ENCODE measurements at regions not wholly inside any gene's neighbourhood (a gene's known extent, or its start where the extent isn't known, plus 50 kb on each side); places are given as distances from the start of the nearest gene placed in this dataset.
"Not testable (repeated sequence)": the region's sequence is repeated elsewhere in the genome, so short reads cannot be mapped to it uniquely, and the experiment has no call there.

DNA sequence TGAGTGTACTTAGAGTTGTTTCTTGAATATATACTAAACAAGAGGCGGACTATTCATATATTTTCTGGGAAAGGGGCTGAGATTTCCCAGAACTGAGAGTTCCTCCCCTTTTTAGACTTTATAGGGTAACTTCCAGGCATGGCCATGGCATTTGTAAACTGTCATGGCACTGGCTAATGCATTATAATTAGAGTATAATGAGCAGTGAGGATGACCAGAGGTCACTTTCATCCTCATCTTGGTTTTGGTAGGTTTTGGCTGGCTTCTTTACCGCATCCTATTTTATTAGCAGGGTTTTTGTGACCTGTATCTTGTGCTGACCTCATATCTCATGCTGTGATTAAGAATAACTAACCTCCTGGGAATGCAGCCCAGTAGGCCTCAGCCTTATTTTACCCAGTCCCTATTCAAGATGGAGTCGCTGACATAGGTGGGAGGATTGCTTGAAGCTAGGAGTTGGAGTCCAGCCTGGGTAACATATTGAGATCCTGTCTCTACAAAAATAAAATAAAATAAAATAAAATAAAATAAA lies 91.4 kb downstream of the MOBP start:
- no peak for DNase-seq (ENCODE audit: low read depth, low spot score)

DNA sequence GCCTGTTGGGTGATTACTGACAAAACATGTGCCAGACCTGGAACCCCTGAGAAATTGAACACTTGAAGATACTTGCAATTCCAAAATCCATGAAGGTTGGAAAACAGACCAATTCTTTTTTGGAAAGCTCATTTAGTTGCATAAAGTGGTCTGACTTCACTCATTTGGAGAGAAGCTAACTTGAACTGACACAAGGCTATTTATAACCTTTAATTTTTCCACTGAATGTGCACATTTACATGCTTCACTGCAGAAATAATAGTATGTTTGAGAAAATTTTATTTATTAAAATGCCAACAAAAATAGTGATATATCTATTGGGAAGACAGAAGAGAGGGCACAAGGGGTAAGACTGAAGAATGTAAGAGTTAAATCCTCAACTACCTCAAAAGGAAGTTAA lies 92.1 kb downstream of the MOBP start:
- no peak for DNase-seq (ENCODE audit: low read depth, low spot score)

DNA sequence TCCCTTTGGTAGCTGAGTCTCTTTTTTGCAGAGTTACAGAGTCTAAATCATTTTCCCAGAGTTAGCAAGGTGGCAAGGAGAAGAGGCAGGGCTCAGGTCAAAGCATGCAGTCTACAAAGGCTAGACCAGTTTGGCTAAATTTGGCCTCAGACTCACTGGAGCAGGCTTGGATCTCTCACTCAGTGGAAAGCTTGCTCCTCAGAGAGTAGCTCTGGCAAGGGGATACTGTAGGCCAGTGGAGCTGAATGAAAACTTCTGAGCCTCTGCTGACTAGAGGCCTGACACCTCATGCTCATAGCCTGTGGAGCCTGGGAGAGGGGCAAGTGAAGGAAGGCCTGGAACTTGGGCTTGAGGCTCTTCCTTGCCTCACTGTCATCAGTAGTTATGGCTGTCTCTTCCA lies 101.0 kb downstream of the MOBP start:
- no peak for DNase-seq (ENCODE audit: low read depth, low spot score)

DNA sequence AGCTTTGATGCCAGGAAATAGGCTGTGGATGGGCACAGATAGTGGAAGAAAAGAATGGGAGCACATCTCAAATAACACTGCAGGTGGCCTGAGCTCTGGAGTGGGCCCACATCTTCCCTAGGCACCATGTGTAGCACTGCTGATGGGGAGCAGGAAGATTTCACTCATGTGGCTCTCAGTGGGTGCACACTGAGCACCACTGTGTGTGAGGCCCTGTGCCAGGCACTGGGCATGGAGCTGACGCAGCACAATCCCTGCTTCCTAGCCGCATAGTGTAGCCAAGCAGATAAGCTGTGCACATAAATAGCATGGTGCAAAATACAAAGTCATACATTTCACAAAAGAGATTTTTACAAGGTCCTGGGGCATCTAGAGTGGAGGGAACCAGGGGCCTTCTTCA lies 101.6 kb downstream of the MOBP start:
- DNase-seq (ENCODE audit: low read depth, low spot score) = no peak

DNA sequence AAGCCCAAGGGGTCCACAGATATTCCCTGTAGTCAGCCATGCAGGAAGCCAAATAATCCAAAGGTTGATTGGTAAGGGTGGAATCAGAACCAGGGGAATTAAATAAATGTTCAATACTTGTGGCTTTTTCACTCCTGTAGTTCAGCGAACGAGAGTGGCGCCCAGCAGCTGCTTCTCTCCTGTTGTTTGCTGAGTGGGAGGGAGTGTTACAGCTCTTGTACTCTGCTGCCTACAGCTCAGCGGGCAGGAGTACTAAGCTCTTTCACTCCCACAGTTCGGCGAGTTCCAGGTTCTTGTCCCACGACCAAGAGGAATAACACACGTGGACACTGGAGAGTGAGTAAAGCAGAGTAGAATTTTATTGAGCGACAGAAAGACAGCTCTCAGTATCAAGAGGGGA lies 105.9 kb downstream of the MOBP start:
- DNase-seq (ENCODE audit: low read depth, low spot score) = no peak

DNA sequence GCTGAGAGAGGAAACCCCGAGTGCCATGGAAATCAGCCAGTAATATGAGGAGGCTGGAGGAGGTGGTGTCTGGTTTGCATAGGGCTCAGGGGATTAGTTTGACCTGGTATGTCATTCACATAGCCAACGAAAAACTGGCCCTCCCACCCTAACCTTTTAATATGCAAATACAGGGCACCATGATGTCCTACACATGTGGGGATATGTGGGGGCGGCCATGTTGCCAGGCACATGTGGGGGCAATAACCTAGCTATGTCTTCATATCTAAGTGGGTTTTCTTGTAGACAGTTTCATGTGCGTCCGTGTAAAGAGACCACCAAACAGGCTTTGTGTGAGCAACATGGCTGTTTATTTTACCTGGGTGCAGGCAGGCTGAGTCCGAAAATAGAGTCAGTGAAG lies 110.1 kb downstream of the MOBP start:
- DNase-seq (ENCODE audit: low read depth, low spot score) = no peak

DNA sequence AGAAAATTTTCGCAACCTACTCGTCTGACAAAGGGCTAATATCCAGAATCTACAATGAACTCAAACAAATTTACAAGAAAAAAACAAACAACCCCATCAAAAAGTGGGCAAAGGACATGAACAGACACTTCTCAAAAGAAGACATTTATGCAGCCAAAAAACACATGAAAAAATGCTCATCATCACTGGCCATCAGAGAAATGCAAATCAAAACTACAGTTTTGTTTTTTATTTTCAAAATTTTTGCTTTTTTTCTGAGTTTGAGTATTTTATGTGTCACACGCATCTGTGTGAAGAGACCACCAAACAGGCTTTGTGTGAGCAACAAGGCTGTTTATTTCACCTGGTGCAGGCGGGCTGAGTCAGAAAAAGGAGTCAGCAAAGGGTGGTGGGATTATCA lies 118.7 kb downstream of the MOBP start:
- DNase-seq (ENCODE audit: low read depth, low spot score) = not testable (repeated sequence)

DNA sequence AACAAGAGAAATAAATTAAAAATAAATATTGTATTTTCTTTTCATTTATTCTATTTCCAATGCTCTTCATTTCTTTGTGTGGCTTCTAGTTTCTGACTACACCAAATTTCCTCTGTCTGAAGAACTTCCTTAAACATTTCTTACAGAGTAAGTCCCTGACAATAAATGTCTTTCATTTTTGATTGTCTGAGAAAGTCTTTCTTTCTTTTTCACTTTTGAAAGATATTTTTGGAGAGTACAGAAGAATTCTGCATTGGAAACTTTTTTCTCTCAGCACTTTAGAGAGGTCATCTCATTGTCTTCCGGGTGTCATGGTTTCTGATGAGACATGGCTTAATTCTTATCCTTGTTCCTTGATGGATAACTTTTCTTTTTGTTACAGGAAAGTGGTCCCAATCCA lies 119.6 kb downstream of the MOBP start:
- DNase-seq (ENCODE audit: low read depth, low spot score) = no peak

DNA sequence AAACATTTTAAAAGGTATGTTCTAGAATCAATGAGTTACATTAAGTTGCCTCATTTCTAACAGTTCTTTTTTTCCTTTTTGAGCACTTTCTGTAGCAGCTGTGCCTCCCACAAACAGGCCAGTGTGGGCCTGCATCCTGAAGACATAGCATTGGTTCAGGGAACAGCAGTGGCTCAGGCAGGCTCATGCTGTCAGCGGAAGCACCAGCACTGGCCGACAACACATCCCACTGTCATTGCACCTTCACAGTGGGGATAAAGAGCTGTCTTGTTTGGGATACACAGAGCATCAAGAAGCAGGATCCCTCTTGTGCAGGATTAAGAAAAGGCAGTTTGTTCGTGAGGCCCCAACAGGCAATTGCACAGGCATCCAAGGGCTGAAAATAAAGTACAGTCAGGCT lies 123.3 kb downstream of the MOBP start:
- no peak for DNase-seq (ENCODE audit: low read depth, low spot score)

DNA sequence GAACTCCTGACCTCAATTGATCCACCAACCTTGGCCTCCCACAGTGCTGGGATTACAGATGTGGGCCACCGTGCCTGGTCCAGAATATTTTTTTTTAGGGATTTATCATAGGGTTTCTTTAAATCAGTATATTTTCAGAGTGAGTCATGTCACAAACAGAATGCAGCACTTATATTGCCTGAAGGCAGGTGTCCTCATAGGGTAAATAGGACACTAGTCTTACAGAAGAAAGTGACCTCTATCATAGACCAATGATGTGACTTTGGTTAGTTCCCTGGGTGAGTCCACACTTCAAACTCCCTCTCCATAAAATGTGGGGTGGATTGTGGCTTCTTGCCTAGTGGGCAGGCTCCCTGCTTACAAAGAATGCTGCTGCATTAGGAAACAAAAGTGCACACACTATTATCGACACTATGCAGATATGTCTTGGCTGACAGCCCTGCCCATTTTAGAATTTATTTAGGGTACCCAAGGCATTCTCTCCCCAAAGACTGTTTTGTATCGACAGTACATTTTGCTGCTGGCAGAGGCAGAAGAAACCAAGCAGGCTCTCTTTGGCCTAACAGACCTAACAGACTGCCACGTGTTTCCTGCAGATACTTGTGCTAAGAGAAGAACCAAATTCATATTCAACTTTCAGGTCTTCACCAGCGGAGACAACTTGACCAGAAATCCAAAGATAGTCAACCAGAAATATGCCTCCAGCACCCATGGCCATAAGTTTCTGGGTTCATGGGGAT lies 125.0 kb downstream of the MOBP start:
- no peak for DNase-seq (ENCODE audit: low read depth, low spot score)

DNA sequence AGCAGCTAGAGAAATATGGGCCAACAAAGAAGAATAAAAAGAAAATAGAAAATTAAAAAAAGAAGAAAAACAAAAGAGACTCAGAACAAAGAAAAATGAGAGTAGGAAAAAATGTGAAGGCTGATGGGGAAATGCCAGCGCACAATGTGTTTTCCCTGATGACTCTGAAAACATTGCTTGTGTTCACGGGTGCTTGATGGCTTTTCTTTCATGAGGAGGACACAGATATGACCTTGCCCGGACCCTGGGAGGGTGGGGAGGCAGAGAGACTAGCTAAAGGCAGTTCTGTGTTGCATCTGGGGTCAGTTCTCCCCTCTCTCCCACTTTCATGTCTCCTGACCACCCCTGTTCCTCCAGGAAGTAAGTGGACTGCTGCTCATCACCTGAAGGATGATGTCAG lies 125.9 kb downstream of the MOBP start:
- no peak for DNase-seq (ENCODE audit: low read depth, low spot score)

DNA sequence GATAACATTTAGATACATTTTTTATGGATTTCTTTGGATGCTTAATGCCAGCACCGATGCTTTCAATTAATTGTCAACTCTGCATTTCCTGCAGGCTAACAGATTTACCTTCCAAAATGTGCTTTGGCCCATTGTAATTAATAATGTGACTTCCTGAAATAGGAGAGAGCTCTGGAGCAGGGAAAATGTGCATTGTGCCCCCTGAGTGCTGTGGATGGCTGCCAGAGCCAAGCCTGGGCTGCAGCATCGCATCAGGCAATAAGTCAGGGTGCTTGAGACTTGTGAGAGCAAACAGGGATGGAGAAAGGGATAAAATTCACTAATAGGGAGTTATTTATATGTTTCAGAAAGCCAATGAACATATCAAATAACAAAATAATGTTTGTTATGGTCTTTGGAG lies 133.8 kb downstream of the MOBP start:
- no peak for DNase-seq (ENCODE audit: low read depth, low spot score)

DNA sequence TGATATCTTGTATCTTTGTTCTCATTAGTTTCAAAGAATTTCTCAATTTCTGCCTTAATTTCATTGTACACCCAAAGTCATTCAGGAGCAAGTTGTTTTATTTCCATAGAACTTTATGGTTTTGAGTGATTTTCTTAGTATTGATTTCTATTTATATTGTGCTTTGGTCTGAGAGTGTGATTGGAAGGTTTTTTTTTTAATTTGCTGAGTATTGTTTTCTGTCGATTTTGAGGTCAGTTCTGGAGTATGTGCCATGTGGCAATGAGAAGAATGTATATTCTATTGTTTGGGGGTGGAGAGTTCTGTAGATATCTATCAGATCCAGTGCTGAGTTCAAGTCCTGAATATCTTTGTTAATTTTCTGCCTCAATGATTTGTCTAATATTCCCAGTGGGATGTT lies 138.4 kb downstream of the MOBP start:
- no peak for DNase-seq (ENCODE audit: low read depth, low spot score)

DNA sequence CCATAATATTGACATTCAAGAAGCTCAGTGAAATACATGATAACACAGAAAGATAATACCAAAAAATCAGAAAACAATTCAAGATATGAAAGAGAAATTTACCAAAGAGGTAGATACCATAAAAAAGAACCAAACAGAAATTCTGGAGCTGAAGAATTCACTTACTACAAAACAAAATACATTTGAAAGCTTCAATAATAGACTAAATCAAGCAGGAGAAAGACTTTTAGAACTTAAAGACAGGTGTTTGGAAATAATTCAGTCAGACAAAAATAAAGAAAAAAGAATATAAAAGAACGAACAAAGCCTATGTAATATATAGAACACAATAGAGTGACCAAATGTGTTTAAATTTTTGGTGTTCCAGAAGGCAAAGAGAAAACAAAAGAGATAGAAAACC lies 158.7 kb downstream of the MOBP start:
- DNase-seq (ENCODE audit: low read depth, low spot score) = no peak

DNA sequence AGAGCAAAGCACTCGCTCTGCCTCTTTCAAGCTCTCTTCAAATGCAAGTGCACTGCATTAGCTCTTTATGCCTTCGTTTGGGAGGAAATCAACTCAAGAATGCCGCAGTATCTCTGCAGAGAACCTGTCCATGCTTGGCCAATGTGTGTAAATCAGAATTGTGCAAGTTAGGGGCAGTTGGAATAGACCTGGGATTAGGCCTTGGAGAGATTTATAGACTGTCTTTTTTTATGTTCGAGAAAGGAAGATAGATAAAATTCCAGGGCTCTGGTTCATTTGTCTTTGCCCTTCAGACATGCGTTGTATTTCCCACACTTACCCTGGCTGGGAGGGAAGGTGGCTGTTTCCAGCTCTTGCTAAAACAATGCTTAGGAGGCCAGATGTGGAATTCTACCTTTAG lies 163.7 kb downstream of the MOBP start:
- no peak for DNase-seq (ENCODE audit: low read depth, low spot score)

DNA sequence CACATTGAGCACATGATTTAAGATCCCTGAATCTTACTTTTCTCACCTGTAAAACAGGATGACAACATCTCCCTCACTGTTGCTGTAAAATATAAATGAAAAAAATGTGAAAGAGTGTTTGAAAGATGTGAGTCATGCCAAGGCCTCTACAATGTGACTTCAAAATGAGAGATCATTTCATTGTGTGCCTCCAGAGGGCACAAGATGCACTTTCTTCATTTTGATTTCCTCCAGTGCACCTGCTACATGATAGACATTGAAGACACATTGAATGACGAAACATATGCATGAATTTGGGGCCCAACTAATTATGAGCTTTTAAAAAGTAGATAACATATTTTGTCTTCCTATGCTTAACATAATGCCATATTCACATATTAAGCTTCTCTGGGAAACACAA lies 170.3 kb downstream of the MOBP start:
- no peak for DNase-seq (ENCODE audit: low read depth, low spot score)

DNA sequence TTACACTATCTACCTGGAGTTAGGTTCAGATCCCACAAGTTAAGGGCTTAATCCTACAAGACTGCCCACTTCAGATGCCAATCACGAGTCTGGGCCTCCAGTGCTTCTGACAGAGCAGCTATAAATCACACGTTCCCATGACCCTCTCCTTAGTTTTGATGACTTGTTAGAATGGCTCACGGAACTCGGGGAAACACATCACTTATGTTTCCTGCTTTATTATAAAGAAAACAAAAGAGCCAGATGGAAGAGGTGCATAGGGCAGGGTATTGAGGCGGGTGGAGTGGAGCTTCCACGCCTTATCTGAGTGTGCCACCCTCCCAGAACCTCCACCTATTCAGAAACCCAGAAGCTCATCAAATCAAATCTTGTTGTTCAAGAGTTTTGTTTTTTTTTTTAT lies 170.8 kb downstream of the MOBP start:
- DNase-seq (ENCODE audit: low read depth, low spot score) = no peak

DNA sequence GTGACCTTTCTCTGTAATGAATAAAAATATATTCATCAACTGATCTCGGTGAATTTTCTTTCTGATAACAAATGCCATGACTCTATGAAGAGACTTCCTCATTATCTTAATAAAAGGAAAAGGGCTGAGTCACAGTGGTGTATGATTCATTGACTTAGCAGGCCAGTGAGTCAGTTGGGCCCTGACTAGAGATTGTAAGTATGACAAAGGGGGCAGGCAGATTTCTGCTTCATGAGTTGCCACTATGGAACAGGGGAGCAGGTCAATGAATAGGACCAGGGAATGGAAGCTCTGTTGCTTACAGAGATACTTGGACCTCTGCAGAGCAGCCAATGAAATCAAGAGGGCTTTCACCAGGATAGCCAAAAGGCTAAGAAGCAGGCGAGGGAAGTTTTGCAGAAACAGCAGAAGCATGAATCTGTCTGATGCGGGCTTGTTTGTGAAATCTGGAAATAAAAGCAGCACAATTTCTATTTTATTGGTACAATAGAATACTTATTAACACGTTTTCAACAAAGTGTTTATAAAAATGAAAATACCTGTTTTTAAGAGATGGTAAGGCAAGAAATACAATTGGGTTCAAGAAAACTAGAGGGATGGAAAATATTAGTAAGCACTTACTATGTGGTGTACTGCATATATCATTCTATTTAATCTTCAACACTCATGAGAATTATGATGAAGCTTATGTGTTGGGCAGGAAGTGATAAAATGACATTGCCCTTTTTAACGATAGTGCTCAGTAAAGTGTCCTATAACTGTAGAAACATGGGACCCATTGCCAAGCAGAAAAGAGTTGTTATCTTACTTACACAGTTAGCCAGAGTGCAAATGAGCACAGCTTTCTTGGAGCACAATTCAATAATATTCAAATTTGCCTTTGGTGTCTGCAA lies 169.8 kb upstream of the MYRIP start:
- peak; percentile 32 for DNase-seq (ENCODE audit: low read depth, low spot score)

DNA sequence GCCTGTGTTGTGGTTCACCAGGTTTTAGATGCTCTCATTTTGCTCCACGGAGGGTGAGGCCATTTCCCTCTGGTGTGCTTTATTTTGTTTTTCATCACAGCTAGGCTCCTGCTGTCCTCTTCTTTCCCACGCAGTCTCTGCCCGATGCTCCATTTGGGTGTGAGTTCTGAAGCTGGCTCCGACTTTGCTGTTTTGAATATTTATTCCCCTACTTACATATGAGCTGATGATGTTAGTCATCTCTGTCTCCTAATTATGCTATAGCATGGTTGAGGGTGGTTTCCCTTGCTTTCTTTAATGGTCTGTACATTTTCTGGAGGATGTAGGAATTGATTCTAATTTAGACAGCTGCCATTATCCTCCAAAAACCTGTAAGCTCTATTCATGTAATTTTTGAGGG lies 168.1 kb upstream of the MYRIP start:
- no peak for DNase-seq (ENCODE audit: low read depth, low spot score)

DNA sequence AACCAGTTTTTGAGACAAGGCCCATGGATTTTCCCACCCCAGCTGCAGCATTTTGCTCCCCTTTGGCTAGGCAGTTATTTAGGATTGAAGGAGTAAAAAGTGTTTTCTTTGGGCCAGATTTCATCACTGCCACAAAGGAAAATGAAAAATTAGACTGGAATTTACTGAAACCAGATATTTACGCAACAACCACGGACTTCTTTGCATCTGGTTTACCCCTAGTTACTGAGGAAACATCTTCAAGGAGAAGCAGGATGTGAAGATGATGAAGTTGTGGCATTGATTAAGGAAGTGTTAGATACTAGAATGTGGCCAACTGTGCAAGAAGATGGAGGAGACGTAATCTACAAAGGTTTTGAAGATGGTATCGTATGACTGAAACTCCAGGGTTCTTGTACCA lies 165.2 kb upstream of the MYRIP start:
- no peak for DNase-seq (ENCODE audit: low read depth, low spot score)

DNA sequence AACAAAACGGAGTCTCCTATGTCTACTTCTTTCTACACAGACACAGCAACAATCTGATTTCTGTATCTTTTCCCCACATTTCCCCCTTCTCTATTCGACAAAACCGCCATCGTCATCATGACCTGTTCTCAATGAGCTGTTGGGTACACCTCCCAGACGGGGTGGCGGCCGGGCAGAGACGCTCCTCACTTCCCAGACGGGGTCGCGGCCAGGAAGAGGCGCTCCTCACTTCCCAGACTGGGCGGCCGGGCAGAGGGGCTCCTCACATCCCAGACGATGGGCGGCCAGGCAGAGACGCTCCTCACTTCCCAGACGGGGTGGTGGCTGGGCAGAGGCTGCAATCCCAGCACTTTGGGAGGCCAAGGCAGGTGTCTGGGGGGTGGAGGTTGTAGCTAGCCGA lies 158.2 kb upstream of the MYRIP start:
- not testable (repeated sequence) for DNase-seq (ENCODE audit: low read depth, low spot score)

DNA sequence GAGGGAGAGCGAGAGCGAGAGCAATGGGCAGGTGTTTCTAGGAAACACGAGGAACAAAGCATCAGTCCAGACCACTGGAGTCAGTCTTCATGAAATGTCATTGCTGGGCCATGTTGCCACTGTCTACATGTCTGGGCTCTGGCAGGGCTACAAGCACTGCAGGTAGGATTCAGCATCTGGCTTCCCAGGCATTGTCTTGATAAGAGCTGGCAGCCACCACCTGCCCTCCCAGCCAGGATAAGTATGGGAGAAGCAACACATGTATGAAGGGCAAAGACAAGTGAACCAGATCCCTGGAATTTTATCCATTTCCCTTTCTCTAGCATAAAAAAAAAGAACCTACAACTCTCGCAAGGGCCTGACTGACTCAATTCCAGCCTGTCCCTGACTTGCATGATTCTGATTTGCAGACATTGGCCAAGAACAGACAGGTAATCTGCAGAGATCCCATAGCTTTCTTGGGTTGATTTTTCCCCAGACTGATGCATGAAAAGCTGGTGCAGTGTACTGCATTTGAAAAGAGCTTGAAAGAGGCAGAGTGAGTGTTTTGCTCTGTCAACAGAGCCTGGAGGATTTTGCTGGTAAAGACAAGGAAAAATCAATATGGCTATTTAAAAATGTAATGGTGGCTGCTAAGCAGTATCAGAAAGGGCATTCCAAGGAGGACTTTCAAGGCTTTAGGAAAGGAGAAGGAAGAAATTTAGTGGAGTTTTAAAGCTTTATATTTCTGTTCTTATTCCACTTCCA lies 157.2 kb upstream of the MYRIP start:
- no peak for DNase-seq (ENCODE audit: low read depth, low spot score)

All from smooth muscle cell of the brain vasculature (primary cell).